Activated CD8-positive, alpha-beta T cell treated with anti-CD3 and anti-CD28 coated beads for 36 hours (primary cell): ENCODE measurements at regions not wholly inside any gene's neighbourhood (a gene's known extent, or its start where the extent isn't known, plus 50 kb on each side); places are given as distances from the start of the nearest gene placed in this dataset.
"Not testable (repeated sequence)": the region's sequence is repeated elsewhere in the genome, so short reads cannot be mapped to it uniquely, and the experiment has no call there.

ENCODE experiments used
- ATAC-seq: fragments of 200-7000 bp; cut with Tn5 transposase; one replicate; pipeline ENCODE4 v1.10.0; 2021; ENCODE audit warnings: mild to moderate bottlenecking, moderate library complexity
- CTCF ChIA-PET: fragments of 350-600 bp; sonication (Branson Sonifier 250); formaldehyde crosslinking; loops from one replicate; lab custom pipeline; 2021; ENCODE audit warnings: antibody characterized with exemption; lab: Charles Lee
- POLR2A ChIA-PET: fragments of 350-600 bp; sonication (Branson Sonifier 250); formaldehyde crosslinking; loops from one replicate; lab custom pipeline; 2021; ENCODE audit warnings: antibody characterized with exemption; lab: Charles Lee
- DNase-seq: peaks from one replicate; pipeline ENCODE4 v3.0.0-alpha.2; 2020
- H3K27ac Mint-ChIP-seq: one replicate; pipeline ENCODE4 v1.8.0; 2021; ENCODE audit warnings: mild to moderate bottlenecking, mixed read lengths
- H3K27me3 Mint-ChIP-seq: one replicate; pipeline ENCODE4 v1.8.0; 2021; ENCODE audit warnings: mixed read lengths
- H3K36me3 Mint-ChIP-seq: one replicate; pipeline ENCODE4 v1.8.0; 2021; ENCODE audit warnings: low read depth, mixed read lengths
- H3K4me1 Mint-ChIP-seq: one replicate; pipeline ENCODE4 v1.8.0; 2021; ENCODE audit warnings: low read depth, mixed read lengths
- H3K4me3 Mint-ChIP-seq: one replicate; pipeline ENCODE4 v1.8.0; 2021; ENCODE audit warnings: mild to moderate bottlenecking, moderate library complexity, mixed read lengths
- H3K9me3 Mint-ChIP-seq: one replicate; pipeline ENCODE4 v1.8.0; 2021; ENCODE audit warnings: mixed read lengths
- intact Hi-C: fragments of 100-400 bp; cut with micrococcal nuclease; formaldehyde crosslinking; loops from one replicate; pipeline ENCODE4 v1.10.0; 2022
- TF ChIP-seq, protein P1 (sequence below): fragments of 200-600 bp; IDR thresholded peaks from one replicate; pipeline ENCODE4 v1.8.0; 2022; ENCODE audit warnings: antibody characterized with exemption, mild to moderate bottlenecking

GRCh38 chr12:34304546-34304945 lies 282.2 kb downstream of the ALG10 start:
- no peak overlapping the region for H3K27ac Mint-ChIP-seq
- ATAC-seq = no peak
- H3K4me3 Mint-ChIP-seq = no peak overlapping the region
- POLR2A ChIA-PET = no interaction called here
- DNase-seq = no peak
- TF ChIP-seq, protein P1, sequence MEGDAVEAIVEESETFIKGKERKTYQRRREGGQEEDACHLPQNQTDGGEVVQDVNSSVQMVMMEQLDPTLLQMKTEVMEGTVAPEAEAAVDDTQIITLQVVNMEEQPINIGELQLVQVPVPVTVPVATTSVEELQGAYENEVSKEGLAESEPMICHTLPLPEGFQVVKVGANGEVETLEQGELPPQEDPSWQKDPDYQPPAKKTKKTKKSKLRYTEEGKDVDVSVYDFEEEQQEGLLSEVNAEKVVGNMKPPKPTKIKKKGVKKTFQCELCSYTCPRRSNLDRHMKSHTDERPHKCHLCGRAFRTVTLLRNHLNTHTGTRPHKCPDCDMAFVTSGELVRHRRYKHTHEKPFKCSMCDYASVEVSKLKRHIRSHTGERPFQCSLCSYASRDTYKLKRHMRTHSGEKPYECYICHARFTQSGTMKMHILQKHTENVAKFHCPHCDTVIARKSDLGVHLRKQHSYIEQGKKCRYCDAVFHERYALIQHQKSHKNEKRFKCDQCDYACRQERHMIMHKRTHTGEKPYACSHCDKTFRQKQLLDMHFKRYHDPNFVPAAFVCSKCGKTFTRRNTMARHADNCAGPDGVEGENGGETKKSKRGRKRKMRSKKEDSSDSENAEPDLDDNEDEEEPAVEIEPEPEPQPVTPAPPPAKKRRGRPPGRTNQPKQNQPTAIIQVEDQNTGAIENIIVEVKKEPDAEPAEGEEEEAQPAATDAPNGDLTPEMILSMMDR = no peak
- H3K27me3 Mint-ChIP-seq = no peaks in the 10 kb centered on the region
- no peaks in the 10 kb centered on the region for H3K36me3 Mint-ChIP-seq
- H3K9me3 Mint-ChIP-seq = peaks cover 73% of the 10 kb centered on the region
- intact Hi-C loops = no loop called here
- CTCF ChIA-PET = no interaction called here
- no peaks in the 10 kb centered on the region for H3K4me1 Mint-ChIP-seq

DNA sequence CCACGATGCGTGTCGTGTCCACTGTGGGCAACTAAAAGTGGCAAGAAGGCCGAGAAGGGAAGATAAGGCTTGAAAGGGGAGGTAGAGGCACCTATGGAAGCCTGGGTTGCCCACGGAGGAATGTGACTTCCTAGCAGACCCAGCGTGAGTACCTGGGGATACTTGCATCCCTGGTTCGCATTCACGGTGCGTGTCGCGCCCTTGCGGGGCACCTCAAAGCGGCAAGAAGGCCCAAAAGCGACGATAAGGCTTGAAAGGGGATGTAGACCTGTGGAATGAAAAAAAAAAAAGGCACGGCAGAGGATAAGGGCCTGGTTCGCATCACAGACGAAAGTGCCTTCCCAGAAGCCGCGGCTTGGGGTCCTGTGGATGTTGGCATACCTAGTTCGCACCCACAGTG lies 282.9 kb downstream of the ALG10 start:
- DNase-seq (no peak), ATAC-seq (no peak)
- H3K4me3 Mint-ChIP-seq = no peak overlapping the region
- no peaks in the 10 kb centered on the region for H3K27me3 Mint-ChIP-seq
- no peak overlapping the region for H3K27ac Mint-ChIP-seq
- H3K36me3 Mint-ChIP-seq = no peaks in the 10 kb centered on the region
- TF ChIP-seq, protein P1 = no peak
- peaks cover 69% of the 10 kb centered on the region for H3K9me3 Mint-ChIP-seq
- ChIA-PET CTCF (no interaction called here), POLR2A (no interaction called here)
- intact Hi-C loops = no loop called here
- no peaks in the 10 kb centered on the region for H3K4me1 Mint-ChIP-seq

DNA sequence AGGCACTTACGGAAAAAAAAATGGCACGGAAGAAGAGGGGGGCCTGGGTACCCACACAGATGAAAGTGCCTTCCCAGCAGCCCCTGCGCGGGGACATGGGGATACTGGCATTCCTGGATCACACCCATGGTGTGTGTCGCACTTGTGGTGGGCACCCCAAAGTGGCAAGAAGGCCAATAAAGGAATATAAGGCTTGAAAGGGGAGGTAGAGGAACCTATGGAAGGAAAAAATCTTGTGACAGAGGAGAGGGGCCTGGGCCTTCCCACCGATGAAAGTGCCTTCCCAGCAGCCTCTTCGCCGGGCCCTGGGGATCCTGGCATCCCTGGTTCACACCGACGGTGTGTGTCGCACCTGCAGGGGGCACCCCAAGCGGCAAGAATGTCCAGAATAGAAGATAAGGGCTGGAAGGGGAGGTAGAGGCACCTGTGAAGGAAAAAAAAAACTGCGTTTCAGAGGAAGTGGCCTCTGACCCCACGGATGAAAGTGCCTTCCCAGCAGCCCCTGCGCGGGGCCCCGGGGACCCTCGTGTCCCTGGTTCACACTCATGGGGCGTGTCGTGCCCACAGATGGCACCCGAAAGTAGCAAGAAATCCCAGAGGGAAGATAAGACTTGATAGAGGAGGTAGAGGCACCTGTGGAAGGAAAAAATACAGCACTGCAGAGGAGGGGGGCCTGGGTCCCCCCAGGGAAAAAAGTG lies 284.0 kb downstream of the ALG10 start:
- H3K9me3 Mint-ChIP-seq = peaks cover 64% of the 10 kb centered on the region
- ATAC-seq (no peak), DNase-seq (no peak)
- no peak overlapping the region for H3K4me3 Mint-ChIP-seq
- POLR2A ChIA-PET = no interaction called here
- CTCF ChIA-PET = no interaction called here
- H3K36me3 Mint-ChIP-seq = no peaks in the 10 kb centered on the region
- no peak overlapping the region for H3K27ac Mint-ChIP-seq
- H3K27me3 Mint-ChIP-seq = no peaks in the 10 kb centered on the region
- H3K4me1 Mint-ChIP-seq = no peaks in the 10 kb centered on the region
- intact Hi-C loops = no loop called here
- TF ChIP-seq, protein P1 = no peak

DNA sequence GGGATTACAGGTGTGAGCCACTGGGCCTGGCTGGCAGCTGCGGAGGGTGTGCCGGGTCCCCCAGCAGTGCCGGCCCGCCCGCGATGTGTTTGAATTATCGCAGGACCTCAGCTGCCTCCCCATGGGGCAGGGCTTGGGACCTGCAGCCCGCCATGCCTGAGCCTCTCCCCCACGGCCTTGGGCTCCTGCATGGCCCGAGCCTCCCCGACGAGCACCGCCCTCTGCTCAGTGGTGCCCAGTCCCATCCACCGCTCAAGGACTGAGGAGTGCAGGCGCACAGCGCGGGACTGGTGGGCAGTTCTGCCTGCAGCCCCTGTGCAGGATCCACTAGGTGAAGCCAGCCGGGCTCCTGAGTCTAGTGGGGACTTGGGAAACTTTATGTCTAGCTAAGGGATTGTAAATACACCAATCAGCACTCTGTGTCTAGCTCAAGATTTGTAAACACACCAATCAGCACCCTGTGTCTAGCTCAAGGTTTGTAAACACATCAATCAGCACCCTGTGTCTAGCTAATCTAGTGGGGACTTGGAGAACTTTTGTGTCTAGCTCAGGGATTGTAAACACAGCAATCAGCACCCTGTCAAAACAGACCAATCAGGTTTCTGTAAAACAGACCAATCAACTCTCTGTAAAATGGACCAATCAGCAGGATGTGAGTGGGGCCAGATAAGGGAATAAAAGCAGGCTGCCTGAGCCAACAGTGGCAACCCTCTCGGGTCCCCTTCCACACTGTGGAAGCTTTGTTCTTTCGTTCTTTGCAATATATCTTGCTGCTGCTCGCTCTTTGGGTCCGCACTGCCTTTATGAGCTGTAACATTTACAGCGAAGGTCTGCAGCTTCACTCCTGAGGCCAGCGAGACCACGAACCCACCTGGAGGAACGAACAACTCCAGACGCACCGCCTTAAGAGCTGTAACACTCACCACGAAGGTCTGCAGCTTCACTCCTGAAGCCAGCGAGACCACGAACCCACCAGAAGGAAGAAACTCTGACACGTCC lies 287.8 kb downstream of the ALG10 start:
- DNase-seq, CTCF ChIA-PET, H3K27ac Mint-ChIP-seq, H3K27me3 Mint-ChIP-seq, POLR2A ChIA-PET, ATAC-seq, H3K36me3 Mint-ChIP-seq, intact Hi-C loops, H3K4me3 Mint-ChIP-seq, H3K4me1 Mint-ChIP-seq: not testable (repeated sequence)
- H3K9me3 Mint-ChIP-seq = peaks cover 60% of the 10 kb centered on the region

- Mint-ChIP-seq H3K36me3 (no peaks in the 10 kb centered on the region), H3K9me3 (peaks cover 63% of the 10 kb centered on the region), H3K4me3 (no peak overlapping the region), H3K4me1 (no peaks in the 10 kb centered on the region), H3K27me3 (no peaks in the 10 kb centered on the region), H3K27ac (no peak overlapping the region)
- CTCF ChIA-PET = no interaction called here
- intact Hi-C loops = no loop called here
- no peak for ATAC-seq
- TF ChIP-seq, protein P1 = no peak
- no peak for DNase-seq
- POLR2A ChIA-PET = no interaction called here
These were observed 289.0 kb downstream of the ALG10 start for GRCh38 chr12:34311337-34311736.
